GM21360 (cell line): ENCODE measurements at regions not wholly inside any gene's neighbourhood (a gene's known extent, or its start where the extent isn't known, plus 50 kb on each side); places are given as distances from the start of the nearest gene placed in this dataset.

Source experiments
- ATAC-seq: cut with Tn5 transposase; IDR thresholded peaks from one replicate; pipeline ENCODE4 v1.9.1; 2021; ENCODE audit warnings: mild to moderate bottlenecking, moderate library complexity; ENCODE audit not compliant: unreplicated experiment

DNA sequence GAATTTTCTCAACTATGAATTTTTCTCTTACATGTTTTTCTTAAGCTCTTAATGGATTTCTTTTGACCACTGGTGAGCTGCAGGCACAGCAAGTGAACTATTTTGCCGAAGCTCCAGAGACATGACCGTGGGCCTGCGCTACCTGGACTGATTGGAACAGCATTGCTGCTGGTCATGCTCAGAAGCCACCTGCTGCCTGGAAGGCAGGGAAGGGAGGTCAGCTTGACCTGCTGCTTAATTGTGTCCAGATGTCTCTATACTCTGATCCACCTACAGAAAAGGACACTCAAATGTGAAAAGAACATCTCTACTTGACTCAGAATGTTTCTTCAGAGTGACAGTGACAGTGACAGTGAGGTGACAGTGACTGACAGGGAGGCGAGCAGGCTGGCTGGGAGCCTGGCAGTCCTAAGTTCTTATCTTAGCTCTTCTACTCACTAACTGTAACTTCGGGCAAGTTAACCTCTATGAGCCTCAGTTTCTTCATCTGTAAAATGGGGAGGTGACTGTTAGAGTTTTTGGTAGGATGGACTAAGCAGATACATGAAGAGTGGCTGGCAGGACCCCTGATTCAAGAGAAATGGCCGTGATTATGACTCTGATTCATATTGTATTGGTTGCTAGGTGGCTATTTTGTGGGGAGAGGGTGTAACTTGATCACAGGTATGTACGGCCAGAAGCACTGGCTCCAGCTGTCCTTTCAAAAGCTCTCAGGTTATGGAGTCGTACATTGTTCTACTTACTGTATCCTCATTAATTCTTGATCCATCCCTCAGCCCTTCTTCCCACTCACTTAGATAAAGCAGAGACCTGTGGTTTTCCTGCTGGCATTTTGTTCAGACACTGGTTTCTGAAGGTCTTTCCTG, 54.8 kb upstream of the DLG1 start:
- no peak for ATAC-seq

DNA sequence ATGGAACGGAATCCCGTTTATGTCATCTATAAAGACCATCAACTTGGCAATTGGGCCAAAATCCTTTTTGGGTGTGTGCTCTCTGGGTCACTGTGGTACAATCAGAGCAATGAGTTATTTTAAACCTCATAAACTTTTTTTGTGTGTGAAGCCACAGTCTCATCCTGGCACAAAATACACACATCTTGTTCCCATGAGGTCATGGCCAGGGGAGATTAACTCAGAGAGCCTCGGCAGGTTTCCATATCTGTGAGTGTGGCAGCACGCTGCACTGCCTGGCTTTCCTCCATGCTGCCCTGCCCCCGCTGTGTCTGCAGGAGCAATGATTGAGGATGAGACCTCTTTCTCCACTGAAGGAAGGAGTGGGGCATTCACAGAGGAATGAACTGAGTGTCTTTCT, 54.0 kb upstream of the DLG1 start:
- ATAC-seq: no peak

GRCh38 chr3:197350446-197350845, 52.0 kb upstream of the DLG1 start:
- no peak for ATAC-seq

DNA sequence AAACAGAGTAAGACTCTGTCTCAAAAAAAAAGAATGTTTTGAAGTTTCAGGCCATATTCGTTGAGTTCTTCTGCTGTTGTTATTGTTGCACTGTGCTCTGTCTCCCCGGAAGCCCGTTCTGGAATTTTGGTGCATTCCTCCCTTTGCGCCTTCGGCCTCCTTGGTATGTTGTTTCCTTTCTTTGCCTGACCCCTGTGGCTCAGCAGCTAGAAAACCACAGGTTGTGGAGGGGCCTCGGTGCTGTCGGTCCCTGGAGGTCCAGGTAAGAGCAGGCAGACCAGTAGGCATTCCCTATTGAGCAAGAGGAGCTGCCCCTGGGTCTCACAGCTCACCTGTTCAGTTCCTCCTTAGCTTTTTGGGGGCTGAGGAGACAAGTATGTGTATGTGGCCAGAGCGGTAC, 51.0 kb upstream of the DLG1 start:
- ATAC-seq: no peak
